Spleen (tissue), 7 donors: ENCODE measurements at regions not wholly inside any gene's neighbourhood (a gene's known extent, or its start where the extent isn't known, plus 50 kb on each side); places are given as distances from the start of the nearest gene placed in this dataset.

ENCODE experiments used
- POLR2AphosphoS5 ChIP-seq, 3 donors: sonication (generic); formaldehyde crosslinking; IDR thresholded peaks; one replicate each; pipeline ENCODE4 v1.5.1; 2017; ENCODE audit warnings: antibody characterized with exemption in 3 of 3
- TF ChIP-seq, protein P1 (sequence below), 11 experiments: fragments of 200-600 bp in 7 of 11; fragments of 450-650 bp in 4 of 11; sonication (generic) in 4 of 11; IDR thresholded peaks in 8 of 11; conservative IDR thresholded peaks in 3 of 11; 1 replicate in 7 of 11; 2 replicates in 4 of 11; pipeline versions ENCODE4 v1.4.0 to v1.8.0; 2016 to 2021; ENCODE audit warnings: antibody characterized with exemption in 11 of 11, inconsistent platforms in 4 of 11, mild to moderate bottlenecking in 1 of 11
- donor health status: DM: no; HTN: no; CAD: no; lungs with moderate emphysema.
- donor health status: DM: no; HTN: no; CAD: no.
- donor health status: DM: no; HTN: no; CAD: no.

- TF ChIP-seq, protein P1, sequence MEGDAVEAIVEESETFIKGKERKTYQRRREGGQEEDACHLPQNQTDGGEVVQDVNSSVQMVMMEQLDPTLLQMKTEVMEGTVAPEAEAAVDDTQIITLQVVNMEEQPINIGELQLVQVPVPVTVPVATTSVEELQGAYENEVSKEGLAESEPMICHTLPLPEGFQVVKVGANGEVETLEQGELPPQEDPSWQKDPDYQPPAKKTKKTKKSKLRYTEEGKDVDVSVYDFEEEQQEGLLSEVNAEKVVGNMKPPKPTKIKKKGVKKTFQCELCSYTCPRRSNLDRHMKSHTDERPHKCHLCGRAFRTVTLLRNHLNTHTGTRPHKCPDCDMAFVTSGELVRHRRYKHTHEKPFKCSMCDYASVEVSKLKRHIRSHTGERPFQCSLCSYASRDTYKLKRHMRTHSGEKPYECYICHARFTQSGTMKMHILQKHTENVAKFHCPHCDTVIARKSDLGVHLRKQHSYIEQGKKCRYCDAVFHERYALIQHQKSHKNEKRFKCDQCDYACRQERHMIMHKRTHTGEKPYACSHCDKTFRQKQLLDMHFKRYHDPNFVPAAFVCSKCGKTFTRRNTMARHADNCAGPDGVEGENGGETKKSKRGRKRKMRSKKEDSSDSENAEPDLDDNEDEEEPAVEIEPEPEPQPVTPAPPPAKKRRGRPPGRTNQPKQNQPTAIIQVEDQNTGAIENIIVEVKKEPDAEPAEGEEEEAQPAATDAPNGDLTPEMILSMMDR (IDR thresholded peaks at IDR 0.05 in 8 of 11, conservative IDR thresholded peaks at IDR 0.05 in 3 of 11): no peak
- no peak for TF ChIP-seq POLR2AphosphoS5 (IDR thresholded peaks at IDR 0.05)
These were observed 56.4 kb upstream of the ADORA3 start for GRCh38 chr1:111559736-111560279.
